ENCODE measurements at regions not wholly inside any gene's neighbourhood (a gene's known extent, or its start where the extent isn't known, plus 50 kb on each side); places are given as distances from the start of the nearest gene placed in this dataset.

GRCh38 chr2:14996351-14997014 lies 364.0 kb downstream of the LRATD1 start:
- no peak for TF ChIP-seq CBX1 (IDR thresholded peaks at IDR 0.05; ENCODE audit: low read depth)
- TF ChIP-seq KDM2B (CRISPR knock-in tag; IDR thresholded peaks at IDR 0.05): no peak
- no peak for TF ChIP-seq ZBTB5 (IDR thresholded peaks at IDR 0.05)
- no peak for TF ChIP-seq PCBP1 (IDR thresholded peaks at IDR 0.05; ENCODE audit: low read depth, low read length, poor library complexity, severe bottlenecking)
- TF ChIP-seq NR3C1 (CRISPR knock-in tag; IDR thresholded peaks at IDR 0.05): no peak
- POLR2A ChIA-PET: interaction anchor here (0.7 kb wide), 1 partner anchor 23 kb away, joined by 3 read pairs; no protein-coding TSS in a partner anchor
- no peaks in the 10 kb centered on the region for H3K36me3 ChIP-seq (ENCODE audit: control insufficient read depth, insufficient read depth, low read length)

More at GRCh38 chr2:14996351-14997014, 364.0 kb downstream of the LRATD1 start:
- Histone ChIP-seq H3K27ac (ENCODE audit: extremely low read depth, low read depth, low read length) (no peak overlapping the region), H3K4me1 (replicated peaks in 1 of 2; ENCODE audit: control insufficient read depth in 2 of 2, insufficient read depth in 2 of 2, low read length in 2 of 2) (no peaks in the 10 kb centered on the region), H4K20me1 (replicated peaks; ENCODE audit: control insufficient read depth, insufficient read depth, low read length) (no peaks in the 10 kb centered on the region), H3K9me3 (replicated peaks; ENCODE audit: control insufficient read depth, insufficient read depth, low read depth, low read length) (no peaks in the 10 kb centered on the region), H3K4me2 (ENCODE audit: insufficient read depth, low read length) (no peak overlapping the region), H3K79me2 (ENCODE audit: control insufficient read depth, insufficient read depth, low read length) (no peaks in the 10 kb centered on the region), H3K27me3 (ENCODE audit: control insufficient read depth in 2 of 2, insufficient read depth in 2 of 2, low read length in 2 of 2) (no peaks in the 10 kb centered on the region), H2AFZ (ENCODE audit: low read depth, low read length) (no peak overlapping the region), H3K9me1 (ENCODE audit: control insufficient read depth, insufficient read depth, low read length) (no peaks in the 10 kb centered on the region), H3K4me3 (no peak overlapping the region), H3K9ac (ENCODE audit: insufficient read depth in 1 of 2, low read depth in 2 of 2, low read length in 2 of 2) (no peak overlapping the region)
- DNase-seq (ENCODE audit: extremely low read depth in 1 of 4, low spot score in 3 of 4) (no peak), ATAC-seq (no peak), FAIRE-seq (no peak)
- in situ Hi-C loops (cut with MboI) (no loop called here), intact Hi-C loops (cut with micrococcal nuclease) (no loop called here)
- CTCF ChIA-PET (ENCODE audit: low intra/inter-chr PET ratio): no interaction called here
- 0% methylated on average over 8 of the region's 8 CpGs for WGBS (ENCODE audit: insufficient coverage, low coverage, missing lambda C conversion rate)
- no TSS peak for BruUV-seq (replicated peaks)

Data from K562 (cell line).